ENCODE measurements at regions not wholly inside any gene's neighbourhood (a gene's known extent, or its start where the extent isn't known, plus 50 kb on each side); places are given as distances from the start of the nearest gene placed in this dataset.

DNA sequence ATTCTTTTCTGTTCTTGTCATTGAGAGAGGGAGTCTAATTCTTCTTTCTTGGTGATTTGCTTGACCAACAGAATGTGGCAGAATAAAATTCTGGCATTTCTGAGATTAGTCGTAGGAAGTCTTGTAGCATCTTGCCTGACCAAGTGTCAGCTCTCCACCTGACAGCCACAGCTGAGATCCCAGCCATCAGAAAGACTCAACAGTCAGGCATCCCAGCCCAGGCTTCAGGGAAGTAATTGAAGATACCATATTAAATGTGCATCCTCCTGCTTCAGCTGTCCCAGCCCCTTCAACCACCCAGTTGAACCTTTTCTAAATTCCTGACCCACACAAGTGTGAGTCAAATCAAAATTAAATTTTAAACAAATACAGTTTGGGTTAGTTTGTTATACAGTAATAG is 208.3 kb downstream of the PIK3C3 start:
- TF ChIP-seq EP300 (IDR thresholded peaks at IDR 0.05) = no peak
- TF ChIP-seq, protein P1, sequence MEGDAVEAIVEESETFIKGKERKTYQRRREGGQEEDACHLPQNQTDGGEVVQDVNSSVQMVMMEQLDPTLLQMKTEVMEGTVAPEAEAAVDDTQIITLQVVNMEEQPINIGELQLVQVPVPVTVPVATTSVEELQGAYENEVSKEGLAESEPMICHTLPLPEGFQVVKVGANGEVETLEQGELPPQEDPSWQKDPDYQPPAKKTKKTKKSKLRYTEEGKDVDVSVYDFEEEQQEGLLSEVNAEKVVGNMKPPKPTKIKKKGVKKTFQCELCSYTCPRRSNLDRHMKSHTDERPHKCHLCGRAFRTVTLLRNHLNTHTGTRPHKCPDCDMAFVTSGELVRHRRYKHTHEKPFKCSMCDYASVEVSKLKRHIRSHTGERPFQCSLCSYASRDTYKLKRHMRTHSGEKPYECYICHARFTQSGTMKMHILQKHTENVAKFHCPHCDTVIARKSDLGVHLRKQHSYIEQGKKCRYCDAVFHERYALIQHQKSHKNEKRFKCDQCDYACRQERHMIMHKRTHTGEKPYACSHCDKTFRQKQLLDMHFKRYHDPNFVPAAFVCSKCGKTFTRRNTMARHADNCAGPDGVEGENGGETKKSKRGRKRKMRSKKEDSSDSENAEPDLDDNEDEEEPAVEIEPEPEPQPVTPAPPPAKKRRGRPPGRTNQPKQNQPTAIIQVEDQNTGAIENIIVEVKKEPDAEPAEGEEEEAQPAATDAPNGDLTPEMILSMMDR (IDR thresholded peaks at IDR 0.05) = no peak
